ENCODE measurements at regions not wholly inside any gene's neighbourhood (a gene's known extent, or its start where the extent isn't known, plus 50 kb on each side); places are given as distances from the start of the nearest gene placed in this dataset.

DNA sequence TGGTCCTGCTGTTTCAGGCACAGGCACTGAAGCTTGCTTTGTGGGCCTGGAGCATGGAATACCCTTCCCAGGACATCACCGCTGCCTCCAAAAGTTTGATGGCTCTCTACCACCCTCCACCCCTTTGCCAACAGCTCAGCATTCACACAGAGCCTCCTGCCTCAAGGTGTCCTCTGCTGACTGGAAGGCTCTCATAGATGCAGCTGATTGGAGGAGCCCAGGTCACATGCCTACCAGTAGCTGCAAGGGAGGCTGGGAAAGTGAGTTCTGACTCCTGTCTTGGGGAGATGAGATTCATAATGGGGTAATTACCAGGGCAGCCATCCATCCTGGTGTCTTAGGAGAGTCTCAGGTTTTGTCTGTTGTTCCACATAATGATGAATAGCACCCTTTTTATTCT, 124.8 kb upstream of the GRIK3 start:
- no peak for TF ChIP-seq CTCF (IDR thresholded peaks at IDR 0.05)
- TF ChIP-seq POLR2A (IDR thresholded peaks at IDR 0.05): no peak

All from body of pancreas (tissue), 4 donors.